ENCODE measurements at regions not wholly inside any gene's neighbourhood (a gene's known extent, or its start where the extent isn't known, plus 50 kb on each side); places are given as distances from the start of the nearest gene placed in this dataset.

DNA sequence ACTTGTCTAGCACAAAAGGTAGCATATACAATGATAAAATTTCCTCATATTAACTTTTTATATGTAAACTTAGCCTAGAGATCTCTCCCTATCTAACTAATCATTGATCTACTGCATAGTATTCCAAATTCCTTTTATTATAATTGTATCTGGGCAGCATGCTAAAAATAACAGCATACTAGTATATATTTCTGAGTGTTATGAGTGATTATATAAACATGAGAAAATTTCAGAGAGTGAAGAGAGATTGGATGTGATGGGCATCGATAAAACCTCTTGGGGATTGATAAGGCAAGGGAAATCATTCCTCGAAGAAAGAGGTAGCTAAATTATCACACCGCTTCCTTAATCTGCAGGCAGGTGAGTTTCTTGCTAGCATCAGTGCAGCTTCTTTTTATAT, 158.2 kb downstream of the HMHB1 start:
- TF ChIP-seq, protein P1, sequence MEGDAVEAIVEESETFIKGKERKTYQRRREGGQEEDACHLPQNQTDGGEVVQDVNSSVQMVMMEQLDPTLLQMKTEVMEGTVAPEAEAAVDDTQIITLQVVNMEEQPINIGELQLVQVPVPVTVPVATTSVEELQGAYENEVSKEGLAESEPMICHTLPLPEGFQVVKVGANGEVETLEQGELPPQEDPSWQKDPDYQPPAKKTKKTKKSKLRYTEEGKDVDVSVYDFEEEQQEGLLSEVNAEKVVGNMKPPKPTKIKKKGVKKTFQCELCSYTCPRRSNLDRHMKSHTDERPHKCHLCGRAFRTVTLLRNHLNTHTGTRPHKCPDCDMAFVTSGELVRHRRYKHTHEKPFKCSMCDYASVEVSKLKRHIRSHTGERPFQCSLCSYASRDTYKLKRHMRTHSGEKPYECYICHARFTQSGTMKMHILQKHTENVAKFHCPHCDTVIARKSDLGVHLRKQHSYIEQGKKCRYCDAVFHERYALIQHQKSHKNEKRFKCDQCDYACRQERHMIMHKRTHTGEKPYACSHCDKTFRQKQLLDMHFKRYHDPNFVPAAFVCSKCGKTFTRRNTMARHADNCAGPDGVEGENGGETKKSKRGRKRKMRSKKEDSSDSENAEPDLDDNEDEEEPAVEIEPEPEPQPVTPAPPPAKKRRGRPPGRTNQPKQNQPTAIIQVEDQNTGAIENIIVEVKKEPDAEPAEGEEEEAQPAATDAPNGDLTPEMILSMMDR (IDR thresholded peaks at IDR 0.05) = no peak
- TF ChIP-seq GABPA (IDR thresholded peaks at IDR 0.05; ENCODE audit: low read depth) (no peak), RCOR1 (IDR thresholded peaks at IDR 0.05; ENCODE audit: low read length) (no peak), FOXJ3 (CRISPR knock-in tag; IDR thresholded peaks at IDR 0.05) (no peak), CHD2 (IDR thresholded peaks at IDR 0.05; ENCODE audit: low read length, partially characterized antibody) (no peak), EZH2phosphoT487 (IDR thresholded peaks at IDR 0.05; ENCODE audit: borderline replicate concordance, low read depth) (no peak), TAF1 (IDR thresholded peaks at IDR 0.05; ENCODE audit: borderline replicate concordance, low read depth, low read length) (no peak), NFIC (IDR thresholded peaks at IDR 0.05; ENCODE audit: borderline replicate concordance) (no peak), MXI1 (IDR thresholded peaks at IDR 0.05; ENCODE audit: low read depth, low read length) (no peak), TEAD4 (IDR thresholded peaks at IDR 0.05; ENCODE audit: borderline replicate concordance, insufficient read depth) (no peak), SIN3A (IDR thresholded peaks at IDR 0.05; ENCODE audit: borderline replicate concordance, low read depth, low read length) (no peak)
- TF ChIP-seq, protein P2, sequence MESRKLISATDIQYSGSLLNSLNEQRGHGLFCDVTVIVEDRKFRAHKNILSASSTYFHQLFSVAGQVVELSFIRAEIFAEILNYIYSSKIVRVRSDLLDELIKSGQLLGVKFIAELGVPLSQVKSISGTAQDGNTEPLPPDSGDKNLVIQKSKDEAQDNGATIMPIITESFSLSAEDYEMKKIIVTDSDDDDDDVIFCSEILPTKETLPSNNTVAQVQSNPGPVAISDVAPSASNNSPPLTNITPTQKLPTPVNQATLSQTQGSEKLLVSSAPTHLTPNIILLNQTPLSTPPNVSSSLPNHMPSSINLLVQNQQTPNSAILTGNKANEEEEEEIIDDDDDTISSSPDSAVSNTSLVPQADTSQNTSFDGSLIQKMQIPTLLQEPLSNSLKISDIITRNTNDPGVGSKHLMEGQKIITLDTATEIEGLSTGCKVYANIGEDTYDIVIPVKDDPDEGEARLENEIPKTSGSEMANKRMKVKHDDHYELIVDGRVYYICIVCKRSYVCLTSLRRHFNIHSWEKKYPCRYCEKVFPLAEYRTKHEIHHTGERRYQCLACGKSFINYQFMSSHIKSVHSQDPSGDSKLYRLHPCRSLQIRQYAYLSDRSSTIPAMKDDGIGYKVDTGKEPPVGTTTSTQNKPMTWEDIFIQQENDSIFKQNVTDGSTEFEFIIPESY (IDR thresholded peaks at IDR 0.05; ENCODE audit: borderline replicate concordance, low read depth) = no peak
- TF ChIP-seq, protein P3, sequence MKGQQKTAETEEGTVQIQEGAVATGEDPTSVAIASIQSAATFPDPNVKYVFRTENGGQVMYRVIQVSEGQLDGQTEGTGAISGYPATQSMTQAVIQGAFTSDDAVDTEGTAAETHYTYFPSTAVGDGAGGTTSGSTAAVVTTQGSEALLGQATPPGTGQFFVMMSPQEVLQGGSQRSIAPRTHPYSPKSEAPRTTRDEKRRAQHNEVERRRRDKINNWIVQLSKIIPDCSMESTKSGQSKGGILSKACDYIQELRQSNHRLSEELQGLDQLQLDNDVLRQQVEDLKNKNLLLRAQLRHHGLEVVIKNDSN (IDR thresholded peaks at IDR 0.05; ENCODE audit: borderline replicate concordance, low read depth) = no peak
- TF ChIP-seq, protein P4, sequence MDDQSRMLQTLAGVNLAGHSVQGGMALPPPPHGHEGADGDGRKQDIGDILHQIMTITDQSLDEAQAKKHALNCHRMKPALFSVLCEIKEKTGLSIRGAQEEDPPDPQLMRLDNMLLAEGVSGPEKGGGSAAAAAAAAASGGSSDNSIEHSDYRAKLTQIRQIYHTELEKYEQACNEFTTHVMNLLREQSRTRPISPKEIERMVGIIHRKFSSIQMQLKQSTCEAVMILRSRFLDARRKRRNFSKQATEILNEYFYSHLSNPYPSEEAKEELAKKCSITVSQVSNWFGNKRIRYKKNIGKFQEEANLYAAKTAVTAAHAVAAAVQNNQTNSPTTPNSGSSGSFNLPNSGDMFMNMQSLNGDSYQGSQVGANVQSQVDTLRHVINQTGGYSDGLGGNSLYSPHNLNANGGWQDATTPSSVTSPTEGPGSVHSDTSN (IDR thresholded peaks at IDR 0.05) = no peak
